GM19025 (cell line): ENCODE measurements at regions not wholly inside any gene's neighbourhood (a gene's known extent, or its start where the extent isn't known, plus 50 kb on each side); places are given as distances from the start of the nearest gene placed in this dataset.

Source experiments
- ATAC-seq: cut with Tn5 transposase; IDR thresholded peaks from one replicate; pipeline ENCODE4 v1.9.1; 2021; ENCODE audit warnings: mild to moderate bottlenecking, low read depth, moderate library complexity; ENCODE audit not compliant: unreplicated experiment

DNA sequence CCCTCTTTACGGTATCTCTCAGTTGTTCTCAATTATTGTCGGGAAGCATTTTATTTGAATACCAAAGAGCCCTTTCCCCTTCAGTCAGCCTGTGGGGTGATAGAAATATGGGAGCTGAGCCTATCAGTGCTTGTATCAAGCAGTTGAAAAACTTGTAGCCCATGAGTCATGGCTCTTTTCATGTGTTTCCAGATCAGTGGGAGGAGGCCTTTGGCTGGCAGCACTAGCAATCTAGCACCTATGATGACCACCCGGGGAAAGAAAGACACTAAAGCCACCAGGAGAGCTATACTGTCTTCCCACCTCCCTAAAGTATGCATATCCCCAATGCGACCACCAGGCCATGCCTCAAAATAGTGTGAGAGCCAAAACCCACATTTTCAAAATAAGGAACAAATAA, 696.9 kb upstream of the C9orf72 start:
- no peak for ATAC-seq

DNA sequence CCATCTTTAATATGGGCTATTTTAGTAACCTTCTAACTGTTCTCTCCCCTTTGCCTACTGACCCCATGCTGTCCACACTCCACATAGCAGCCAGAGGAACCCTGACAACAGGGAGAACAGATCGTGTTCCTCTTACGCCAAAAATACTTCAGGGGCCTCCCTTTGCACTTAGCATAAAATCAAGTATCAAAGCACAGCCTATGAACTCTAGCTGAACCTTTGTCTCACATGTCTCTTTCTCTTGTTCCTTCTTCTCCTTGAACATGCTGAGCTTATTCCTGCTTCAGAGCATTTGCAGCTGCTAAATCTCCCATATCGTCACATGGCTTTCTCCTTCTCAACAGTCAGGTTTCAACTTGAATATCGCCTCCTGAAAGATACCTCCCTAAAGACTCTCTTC, 698.8 kb upstream of the C9orf72 start:
- no peak for ATAC-seq

DNA sequence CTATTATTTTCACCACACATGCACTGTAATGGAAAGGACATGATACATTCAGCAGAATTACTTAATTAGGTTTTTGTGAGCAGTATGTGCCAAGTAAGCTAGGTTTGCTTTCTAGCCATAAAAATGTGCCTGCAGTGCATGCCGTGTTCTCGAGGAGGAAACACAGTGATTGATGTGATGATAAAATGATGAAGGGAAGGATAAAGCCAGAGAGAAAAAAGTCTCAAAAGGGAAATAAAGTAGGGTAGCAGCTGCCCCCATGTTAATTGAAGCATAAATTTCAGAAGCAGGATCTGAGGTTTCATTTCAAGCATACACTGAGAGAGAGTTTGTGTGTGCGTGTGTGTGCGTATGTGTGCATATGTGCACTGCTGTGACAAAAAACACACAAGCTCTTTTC, 714.2 kb upstream of the C9orf72 start:
- ATAC-seq = no peak

DNA sequence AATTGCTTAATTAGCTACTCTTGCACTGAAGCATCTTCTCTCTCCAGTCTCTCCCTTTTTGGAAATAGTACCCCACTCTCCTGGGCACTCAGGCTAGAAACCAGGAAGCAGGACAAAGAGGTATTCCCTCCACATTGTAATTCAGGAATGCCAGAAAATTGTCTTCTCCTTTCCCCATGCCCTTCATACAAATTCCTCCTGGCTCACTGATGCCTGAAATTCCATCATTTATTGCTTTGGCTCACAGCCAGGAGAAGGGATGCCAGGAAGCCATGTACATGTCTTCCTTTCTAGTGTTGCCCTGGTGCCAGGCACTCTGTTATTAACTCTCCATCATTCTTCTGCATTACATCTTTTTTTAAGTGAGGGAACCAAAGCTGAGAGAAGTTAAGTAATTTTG, 716.5 kb upstream of the C9orf72 start:
- no peak for ATAC-seq

DNA sequence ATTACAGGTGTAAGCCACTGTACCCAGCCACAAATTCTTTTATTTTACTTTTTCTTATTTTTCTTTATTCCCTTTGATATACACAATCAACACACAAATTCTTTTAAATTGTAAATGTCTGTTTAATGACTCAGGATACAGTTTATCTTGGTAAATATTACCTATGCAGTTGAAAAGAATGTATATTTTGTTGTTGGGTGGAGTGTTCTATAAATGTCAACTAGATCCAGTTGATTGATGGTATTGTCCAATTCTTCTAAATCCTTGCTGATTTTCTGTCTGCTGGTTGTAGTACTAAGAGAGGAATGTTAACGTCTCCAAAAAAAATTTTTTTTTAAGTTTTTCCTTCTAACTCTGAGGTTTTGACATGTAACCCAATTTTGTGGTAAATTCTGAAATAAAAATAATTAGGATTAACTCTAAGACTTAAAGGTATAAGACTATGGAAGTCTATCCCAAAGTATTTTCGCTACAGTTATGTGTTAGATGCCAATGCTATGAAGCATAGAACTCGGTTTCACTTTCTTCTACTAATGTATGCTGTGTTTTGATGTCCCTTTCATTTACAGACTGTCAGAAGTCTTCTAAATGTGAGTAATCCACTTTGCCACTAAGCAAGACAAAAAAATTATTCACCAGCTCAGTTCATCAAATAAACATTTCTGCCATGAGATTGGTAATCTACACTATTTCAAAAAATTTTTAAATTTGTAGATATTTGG, 720.2 kb upstream of the C9orf72 start:
- ATAC-seq = no peak

DNA sequence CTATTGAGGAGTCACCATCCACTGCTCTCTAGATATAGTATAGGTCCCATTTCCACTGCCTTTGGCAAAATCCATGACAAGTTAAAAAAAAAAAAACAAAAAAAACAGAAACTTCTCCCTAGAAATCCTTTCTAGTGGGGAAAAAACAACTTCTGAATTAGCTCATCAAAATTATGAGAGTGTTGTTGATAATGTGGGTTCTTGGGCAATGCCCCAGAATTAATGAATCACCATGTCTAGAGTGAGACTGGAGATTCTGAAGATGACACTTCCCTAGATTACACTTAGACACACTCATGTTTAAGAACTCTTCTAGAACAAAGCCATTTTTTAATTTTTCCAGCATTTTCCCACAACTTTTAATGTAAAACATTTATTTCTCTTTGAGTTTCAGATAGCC, 728.0 kb upstream of the C9orf72 start:
- no peak for ATAC-seq

DNA sequence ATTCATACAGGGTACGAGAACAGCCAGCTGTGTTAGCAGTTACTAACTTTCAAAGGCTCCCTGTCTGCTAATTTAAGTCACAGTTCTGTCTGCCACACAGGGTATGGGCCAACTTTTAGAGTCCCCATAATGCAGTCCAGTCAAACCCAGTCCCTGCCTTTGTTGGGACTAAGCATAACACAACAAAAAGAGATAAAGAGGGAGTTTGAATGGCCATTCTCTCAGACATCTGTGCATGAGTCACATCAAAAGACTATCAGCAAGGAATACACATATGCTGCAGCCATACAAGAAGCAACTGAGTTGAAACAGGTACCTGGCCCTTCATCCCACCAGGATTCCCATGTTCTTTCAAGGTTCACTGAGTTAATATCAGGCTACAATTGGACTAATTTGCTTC, 744.5 kb upstream of the C9orf72 start:
- ATAC-seq = no peak

DNA sequence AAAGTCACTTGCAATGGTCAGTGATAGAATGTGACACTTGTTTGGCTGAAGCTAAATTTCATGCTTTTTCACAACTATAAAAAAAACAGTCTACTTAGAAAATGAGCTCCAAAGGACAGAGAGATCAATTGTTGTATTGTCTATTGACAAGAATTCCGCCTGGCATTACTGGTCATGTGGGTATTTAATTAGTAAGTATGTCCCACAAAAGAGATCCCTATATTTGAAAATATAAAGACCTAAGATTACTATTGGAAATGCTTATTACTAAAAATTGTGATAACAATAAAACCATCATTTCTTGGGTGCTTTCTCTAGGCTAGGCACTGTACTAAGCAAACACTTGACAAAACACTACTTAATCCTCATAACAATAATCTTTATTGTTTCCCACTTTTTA, 745.2 kb upstream of the C9orf72 start:
- ATAC-seq = no peak

DNA sequence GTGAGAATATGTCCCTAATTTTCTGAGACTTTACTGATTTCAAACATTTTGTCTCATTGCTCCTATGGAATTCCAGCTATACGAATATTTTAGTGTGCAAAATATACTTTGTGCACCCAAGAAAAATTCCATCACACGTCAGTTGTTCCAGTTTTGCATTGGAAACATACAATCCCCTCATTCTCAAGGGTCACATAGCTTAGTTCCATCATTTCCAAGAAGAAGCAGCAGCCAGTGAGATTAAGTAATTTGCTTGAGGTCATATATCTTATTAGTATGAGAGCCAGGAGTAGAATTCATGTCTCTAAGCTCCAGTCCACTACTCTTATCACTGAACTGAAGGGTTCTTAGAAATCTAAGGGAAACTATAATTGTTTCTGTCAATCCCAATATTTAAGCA, 746.7 kb upstream of the C9orf72 start:
- no peak for ATAC-seq

DNA sequence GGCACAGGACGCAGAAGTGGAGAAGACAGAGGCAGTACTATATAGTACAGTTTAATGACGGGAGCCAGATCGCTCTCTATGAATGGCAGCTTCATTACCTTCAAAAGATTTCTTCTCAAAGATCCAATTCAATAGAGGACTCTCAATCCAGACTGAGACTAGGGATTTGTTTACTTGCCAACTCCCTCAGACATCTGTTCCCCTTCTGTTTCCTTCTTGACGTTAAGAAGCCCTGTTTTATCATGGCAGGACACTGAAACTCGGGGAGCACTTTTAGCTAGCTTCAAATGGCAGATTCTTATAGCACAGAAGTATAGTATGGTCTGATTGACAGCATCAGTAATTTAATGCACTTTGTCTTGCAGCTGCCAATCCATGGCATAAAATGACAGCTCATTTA, 747.3 kb upstream of the C9orf72 start:
- no peak for ATAC-seq

DNA sequence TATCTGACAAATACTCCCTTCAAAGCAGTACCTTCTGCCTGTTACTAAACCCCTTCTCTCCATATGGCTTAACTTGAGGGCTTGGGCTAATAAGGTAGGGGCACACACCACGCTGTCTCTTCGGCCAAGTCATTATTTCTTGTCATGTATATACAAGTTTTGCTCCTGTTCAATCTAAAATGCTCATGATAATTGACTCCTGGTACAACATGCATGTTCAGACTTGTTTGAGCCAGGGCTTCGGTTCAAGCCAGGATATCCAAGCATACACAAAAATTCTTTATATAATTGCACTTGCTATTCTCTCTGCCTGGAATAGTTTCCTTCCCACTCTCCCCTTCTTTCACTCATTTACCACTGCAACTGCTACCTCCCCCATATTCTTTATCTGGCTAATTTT, 756.0 kb upstream of the C9orf72 start:
- no peak for ATAC-seq

DNA sequence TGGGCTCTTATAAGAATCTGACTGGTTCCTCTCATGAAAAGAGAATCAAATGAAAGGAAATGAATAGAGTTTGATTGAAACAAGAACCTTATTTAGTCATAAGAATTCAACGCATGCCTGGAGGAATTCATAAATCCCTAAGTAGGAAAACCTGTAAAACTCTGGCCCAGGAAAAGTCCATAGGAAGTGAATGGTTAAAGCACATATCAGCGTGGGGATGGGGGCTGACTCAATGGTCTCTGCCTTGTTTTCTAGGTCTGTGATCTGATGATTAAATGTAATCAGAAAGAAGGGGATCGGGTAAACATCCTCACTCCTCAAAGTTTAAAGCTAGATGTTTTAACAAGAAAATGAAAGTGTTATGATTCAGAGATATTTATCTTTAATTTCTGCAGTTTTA, 759.4 kb upstream of the C9orf72 start:
- ATAC-seq = no peak

DNA sequence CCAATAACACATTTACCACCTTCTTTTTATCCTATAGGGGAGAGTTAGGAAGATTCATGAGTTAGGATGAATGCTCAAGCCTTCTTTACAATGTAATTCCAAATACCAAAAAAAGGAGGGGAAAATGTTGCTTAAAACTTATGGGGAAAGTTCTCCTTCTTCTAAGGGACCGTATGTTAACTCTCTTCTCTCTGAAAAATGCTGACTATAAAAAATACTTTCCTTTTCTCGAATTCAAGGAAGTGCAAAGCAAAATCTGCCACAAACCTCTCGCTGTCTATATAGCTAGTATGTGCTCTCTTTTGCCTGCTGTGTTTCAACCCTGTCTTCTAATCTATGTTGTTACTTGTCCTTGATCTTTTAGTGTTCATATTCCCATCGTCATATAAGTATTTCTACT, 768.6 kb upstream of the C9orf72 start:
- ATAC-seq = no peak

DNA sequence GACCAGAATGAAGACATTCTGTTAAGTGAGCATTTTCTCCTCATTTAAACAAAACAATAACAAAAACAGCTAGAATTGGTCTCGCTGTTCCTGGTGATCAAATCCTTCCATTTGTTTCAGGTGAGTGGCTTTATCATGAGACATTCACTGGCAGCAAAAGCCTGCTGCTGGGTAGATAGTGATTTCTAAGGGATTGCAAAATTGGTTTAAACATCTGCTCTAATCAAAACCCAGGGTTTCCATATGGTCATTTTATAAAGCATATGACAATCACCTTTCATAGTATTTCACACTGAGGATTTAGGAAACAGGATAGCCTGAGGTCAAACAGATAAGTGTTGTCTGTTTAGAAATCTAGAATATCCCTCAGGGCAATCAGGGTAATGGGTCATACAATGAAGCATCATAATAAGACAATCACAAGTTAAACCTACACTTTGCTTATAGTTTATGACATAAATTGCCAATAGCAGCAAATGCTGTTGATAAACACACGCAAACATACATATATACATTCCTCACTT, 769.6 kb upstream of the C9orf72 start:
- ATAC-seq = no peak

DNA sequence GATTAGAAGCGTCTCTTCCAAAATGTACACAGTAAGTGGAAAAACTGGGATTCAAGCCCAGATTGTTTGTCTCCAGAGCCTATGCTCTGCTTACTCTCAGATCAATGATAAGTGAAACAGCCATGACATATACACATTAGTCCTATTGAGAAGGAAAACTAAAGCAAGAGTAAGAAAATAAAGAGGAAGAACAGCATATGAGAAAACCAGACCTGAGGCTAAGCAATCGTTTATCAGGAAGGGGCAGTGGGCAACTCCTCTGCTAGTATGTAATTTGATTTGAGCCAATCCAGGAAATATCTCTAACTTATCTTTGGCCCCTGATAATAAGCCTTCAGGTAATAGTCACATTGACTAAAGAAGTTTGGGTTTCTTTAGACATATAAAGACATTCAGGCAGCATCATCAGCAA, 789.9 kb upstream of the C9orf72 start:
- no peak for ATAC-seq

DNA sequence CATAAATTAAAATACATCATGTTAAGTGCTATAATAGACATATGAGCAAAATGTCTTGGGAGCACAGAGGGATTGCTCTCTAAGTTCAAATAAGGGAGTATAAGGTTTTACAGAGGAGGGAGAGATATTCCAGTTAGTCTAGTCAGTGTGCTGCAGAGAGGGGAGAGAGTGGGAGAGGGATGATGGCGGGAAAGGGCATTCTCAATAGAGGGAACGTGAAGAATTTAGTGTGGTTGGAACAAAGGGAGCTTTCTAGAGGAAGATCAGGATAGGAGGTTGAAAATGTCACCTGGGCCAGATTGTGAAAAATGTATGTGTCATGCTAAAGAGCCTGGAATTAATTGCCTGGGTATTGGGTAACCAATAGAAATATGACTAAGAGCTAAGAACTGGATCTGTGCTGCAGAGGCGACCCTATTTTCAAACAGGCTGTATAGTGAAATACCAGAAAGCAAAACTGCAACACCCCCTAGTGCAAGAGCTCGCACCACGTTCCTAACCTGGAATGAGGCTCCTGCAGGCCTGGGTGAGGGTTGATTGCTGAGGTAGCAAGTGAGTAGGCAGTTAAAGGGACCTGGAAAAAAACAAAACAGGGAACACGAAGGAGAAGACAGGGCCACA, 791.8 kb upstream of the C9orf72 start:
- ATAC-seq = no peak

DNA sequence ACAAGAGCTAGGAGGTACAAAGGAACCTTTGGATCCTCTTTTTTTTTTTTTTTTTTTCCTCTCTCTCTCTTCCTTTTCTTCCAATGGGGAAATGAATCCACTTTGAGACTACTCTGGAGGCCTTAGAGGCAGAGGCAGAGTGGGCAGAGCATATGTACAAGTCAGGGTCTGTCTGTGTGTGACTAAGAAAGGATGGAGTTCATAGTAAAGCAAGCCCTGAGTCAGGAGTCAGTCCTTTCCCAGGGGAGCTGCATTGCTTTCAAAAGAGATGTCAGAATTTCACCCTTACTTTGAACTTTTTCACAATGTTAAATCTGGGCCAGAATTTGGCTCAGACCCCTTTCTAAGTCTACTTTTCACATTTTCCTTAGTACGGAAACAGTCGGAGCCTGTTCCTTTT, 792.4 kb upstream of the C9orf72 start:
- ATAC-seq = no peak

DNA sequence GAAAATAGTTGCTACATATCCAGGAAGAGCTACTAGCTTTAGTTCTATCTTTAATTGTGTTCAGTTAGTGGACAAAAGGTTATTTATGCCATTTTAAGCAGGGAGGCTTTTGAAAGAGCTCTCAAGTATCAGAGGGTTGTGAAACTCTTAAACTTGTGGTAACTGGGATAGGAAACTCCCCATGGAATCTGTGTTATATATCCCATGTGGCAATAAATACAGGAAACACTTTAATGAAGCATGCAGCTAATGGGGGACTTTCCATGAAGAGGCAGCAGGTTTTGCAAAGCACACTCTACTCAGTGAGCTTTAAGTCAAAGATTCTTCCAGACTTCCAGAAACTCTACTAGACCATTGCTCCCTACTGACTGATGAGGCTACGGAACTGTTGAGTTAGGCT, 805.0 kb upstream of the C9orf72 start:
- ATAC-seq = no peak

DNA sequence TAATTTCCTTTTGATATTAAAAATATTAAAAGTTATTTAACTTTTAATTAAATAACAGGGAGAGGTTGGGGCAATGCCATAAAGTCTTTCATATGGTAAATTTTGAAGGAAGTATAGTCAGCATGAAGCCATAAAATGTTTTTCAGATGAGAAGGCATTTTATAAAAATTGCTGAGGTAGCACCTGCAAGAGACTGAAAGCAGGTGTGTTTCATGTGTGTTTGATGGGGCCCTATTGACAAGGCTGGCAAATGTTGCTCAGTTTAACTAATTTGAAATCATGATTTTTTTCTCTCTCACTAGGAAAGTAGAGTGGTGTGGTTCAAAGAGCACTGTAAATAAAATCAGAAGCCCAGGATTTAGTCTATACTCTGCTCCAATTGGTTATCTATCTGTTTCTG, 805.8 kb upstream of the C9orf72 start:
- ATAC-seq = no peak

DNA sequence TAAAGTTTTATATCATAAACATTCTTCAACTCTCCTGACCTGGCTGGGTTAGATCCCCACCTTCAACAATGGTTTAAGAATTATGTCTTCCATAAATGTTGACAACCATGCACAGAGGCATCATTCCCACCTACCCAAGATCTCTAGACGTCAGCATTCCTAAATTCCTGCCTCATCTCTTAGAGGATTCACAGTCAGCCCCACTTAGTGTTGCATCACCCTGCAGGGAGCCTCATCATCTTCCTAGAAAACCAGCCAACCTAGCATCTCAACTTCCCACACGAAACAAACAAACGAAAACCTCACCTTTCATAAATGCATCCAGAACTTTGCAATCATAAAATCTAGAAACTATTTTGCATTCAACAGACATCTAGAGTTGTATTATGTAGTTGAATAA, 816.1 kb upstream of the C9orf72 start:
- no peak for ATAC-seq

DNA sequence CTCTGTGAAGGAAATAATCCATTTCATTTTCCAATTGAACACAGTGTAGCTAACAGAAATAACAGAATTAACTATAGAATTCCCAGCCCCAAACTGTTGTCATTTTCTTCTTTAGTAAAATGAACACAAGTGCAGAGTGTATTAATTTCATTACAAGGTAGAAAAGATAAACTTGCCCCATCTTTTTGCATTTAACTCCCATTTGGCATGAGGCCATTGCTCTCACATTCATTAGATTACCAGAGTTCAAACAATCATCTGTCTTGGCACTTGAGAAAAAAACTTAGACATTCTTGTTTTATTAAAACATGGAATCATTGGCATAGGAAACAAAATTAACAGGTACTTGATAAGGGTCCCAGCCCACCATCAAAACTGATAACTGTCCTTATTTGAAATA, 821.5 kb upstream of the C9orf72 start:
- no peak for ATAC-seq

DNA sequence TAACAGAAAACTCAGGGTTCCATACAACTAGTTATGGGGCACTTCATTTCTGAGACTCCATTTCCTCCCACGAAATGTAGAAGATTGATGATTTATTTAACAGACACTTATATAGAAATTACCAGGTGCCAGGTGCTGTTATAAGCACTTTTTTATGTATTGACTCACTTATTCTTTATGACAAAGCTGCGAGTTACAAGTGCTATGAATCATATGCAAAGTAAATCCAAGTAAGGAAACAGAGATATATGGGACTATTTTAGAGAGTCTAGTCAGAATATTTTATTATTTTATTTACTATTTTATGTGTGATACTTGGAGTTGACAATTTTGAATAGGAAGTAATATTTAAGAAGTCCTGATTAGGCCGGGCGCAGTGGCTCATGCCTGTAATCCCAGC, 822.8 kb upstream of the C9orf72 start:
- ATAC-seq = no peak
